ENCODE measurements at regions not wholly inside any gene's neighbourhood (a gene's known extent, or its start where the extent isn't known, plus 50 kb on each side); places are given as distances from the start of the nearest gene placed in this dataset.

DNA sequence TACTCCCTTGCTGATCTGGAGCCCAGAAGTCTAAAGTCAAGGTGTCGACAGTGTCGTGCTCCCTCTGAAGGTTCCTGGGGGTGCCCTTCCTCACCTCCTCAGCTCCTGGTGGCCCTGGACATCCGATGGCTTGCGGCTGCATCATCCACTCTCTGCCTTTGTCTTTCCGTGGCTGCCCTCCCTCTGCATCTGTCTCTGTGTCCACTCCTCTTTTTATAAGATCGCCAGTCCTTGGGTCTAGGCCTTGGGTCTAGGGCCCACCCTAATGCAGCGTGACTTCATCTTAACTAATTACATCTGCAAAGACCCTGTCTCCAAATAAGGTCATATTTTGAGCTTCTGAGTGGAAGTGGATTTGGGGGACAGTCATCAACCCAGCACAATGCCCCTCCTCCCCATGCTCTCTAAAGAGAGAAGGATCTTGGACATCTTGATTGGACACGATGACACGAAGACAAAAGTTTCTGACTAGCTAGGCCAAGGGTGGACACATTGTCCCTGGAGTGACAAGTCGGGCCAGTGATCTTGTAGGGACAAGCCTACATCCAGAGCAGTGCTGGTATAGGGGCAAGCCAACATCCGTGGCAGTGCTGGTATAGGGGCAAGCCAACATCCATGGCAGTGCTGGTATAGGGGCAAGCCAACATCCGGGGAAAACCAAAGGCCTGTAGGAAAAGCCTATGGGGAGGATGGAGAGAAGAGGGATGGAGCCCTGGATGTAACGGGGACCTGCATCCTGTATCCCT is 93.9 kb upstream of the DIO3 start:
- TF ChIP-seq EZH2 (IDR thresholded peaks at IDR 0.05) (no peak), POLR2AphosphoS5 (IDR thresholded peaks at IDR 0.05; ENCODE audit: borderline replicate concordance, low read depth, low read length) (no peak), FOXP2 (optimal IDR thresholded peaks at IDR 0.05; ENCODE audit: control extremely low read depth, extremely low read length, insufficient read depth) (no peak)

Measured in SK-N-MC (cell line).